ENCODE measurements at regions not wholly inside any gene's neighbourhood (a gene's known extent, or its start where the extent isn't known, plus 50 kb on each side); places are given as distances from the start of the nearest gene placed in this dataset.

- Histone ChIP-seq H3K23ac (ENCODE audit: insufficient read length, low read depth, low read length) (no peak overlapping the region), H2BK120ac (ENCODE audit: low read depth, low read length, poor library complexity, severe bottlenecking) (no peak overlapping the region), H3K4ac (ENCODE audit: low read depth, low read length) (no peak overlapping the region), H3K9me3 (ENCODE audit: control insufficient read depth, low read depth, low read length) (no peaks in the 10 kb centered on the region), H2BK12ac (ENCODE audit: insufficient read length, low read depth, low read length) (no peak overlapping the region), H3K4me1 (ENCODE audit: insufficient read depth, low read length) (no peaks in the 10 kb centered on the region), H3K27me3 (ENCODE audit: insufficient read depth, low read length) (no peaks in the 10 kb centered on the region), H3K4me2 (ENCODE audit: insufficient read depth, insufficient read length, low read length) (no peak overlapping the region), H3K14ac (ENCODE audit: insufficient read depth, low read length) (no peak overlapping the region), H3K79me1 (ENCODE audit: insufficient read depth, low read depth, low read length, poor library complexity, severe bottlenecking) (no peaks in the 10 kb centered on the region), H3K9ac (ENCODE audit: extremely low read depth, insufficient read length, low read length) (no peak overlapping the region), H3T11ph (ENCODE audit: low read length) (no peak overlapping the region), H4K20me1 (ENCODE audit: control insufficient read depth, insufficient read depth, insufficient read length) (no peaks in the 10 kb centered on the region), H2BK5ac (ENCODE audit: insufficient read length, low read length) (no peak overlapping the region), H4K8ac (replicated peaks; ENCODE audit: insufficient read length, low read depth, low read length) (no peak overlapping the region), H4K5ac (ENCODE audit: insufficient read length, low read depth, low read length) (no peak overlapping the region), H2BK15ac (ENCODE audit: low read depth, low read length) (no peak overlapping the region), H2AK5ac (ENCODE audit: insufficient read length, low read length) (no peak overlapping the region), H3K56ac (ENCODE audit: insufficient read length, low read depth, low read length) (no peak overlapping the region), H2AFZ (ENCODE audit: low read length) (no peak overlapping the region), H4K91ac (ENCODE audit: insufficient read length, low read depth, low read length) (no peak overlapping the region), H3K23me2 (ENCODE audit: insufficient read length, low read depth, low read length, poor library complexity, severe bottlenecking) (no peaks in the 10 kb centered on the region), H3K18ac (ENCODE audit: insufficient read length, low read depth, low read length) (no peak overlapping the region), H3K27ac (ENCODE audit: insufficient read length, low read depth, low read length) (no peak overlapping the region), H2BK20ac (ENCODE audit: low read depth, low read length, poor library complexity, severe bottlenecking) (no peak overlapping the region), H3K79me2 (ENCODE audit: insufficient read depth, low read length) (no peaks in the 10 kb centered on the region)
- H3K36me3 Mint-ChIP-seq (ENCODE audit: insufficient read depth in 1 of 3, low read depth in 3 of 3) = no peaks in the 10 kb centered on the region
- H3K4me3 Mint-ChIP-seq = no peak overlapping the region
- H3K4me1 Mint-ChIP-seq = no peaks in the 10 kb centered on the region
- H3K27me3 Mint-ChIP-seq (ENCODE audit: low read depth) = peaks cover 4% of the 10 kb centered on the region
- no peak for DNase-seq
- no peak for TF ChIP-seq CTCF (conservative IDR thresholded peaks at IDR 0.05)
- WGBS (ENCODE audit: extremely low coverage, insufficient read length, low lambda C conversion rate) = no CpG with 5 or more reads among the region's 2 CpGs
- no peaks in the 10 kb centered on the region for H3K9me3 Mint-ChIP-seq
- no peak overlapping the region for H3K27ac Mint-ChIP-seq
These were observed 151.7 kb upstream of the TOPAZ1 start for GRCh38 chr3:44090036-44090435.

Data from H9 (cell line).